Tibial nerve (tissue), 4 donors: ENCODE measurements at regions not wholly inside any gene's neighbourhood (a gene's known extent, or its start where the extent isn't known, plus 50 kb on each side); places are given as distances from the start of the nearest gene placed in this dataset.

Experiments
- DNase-seq, 2 donors: peaks; one replicate each; pipeline ENCODE4 v3.0.0-alpha.2; 2019; ENCODE audit warnings: low spot score in 2 of 2
- H3K27ac ChIP-seq, 4 donors: fragments of 200-600 bp; sonication (generic) in 3 of 4; one replicate each; pipeline ENCODE4 v1.5.1; 2017 to 2019; ENCODE audit warnings: mild to moderate bottlenecking in 1 of 4
- H3K27me3 ChIP-seq, 2 donors: fragments of 200-600 bp; sonication (generic) in 1 of 2; one replicate each; pipeline versions ENCODE4 v1.5.1 to v1.6.0; 2017 to 2019
- H3K36me3 ChIP-seq, 3 donors: fragments of 200-600 bp; sonication (generic); one replicate each; pipeline ENCODE4 v1.5.1; 2018 to 2019
- H3K4me1 ChIP-seq, 4 donors: fragments of 200-600 bp; sonication (generic) in 3 of 4; one replicate each; pipeline ENCODE4 v1.5.1; 2017 to 2019
- H3K4me3 ChIP-seq, 4 donors: fragments of 200-600 bp; sonication (generic) in 3 of 4; one replicate each; pipeline ENCODE4 v1.5.1; 2017 to 2019; ENCODE audit warnings: mild to moderate bottlenecking in 1 of 4, moderate library complexity in 1 of 4
- H3K9me3 ChIP-seq, 4 donors: fragments of 200-600 bp; sonication (generic) in 3 of 4; one replicate each; pipeline ENCODE4 v1.5.1; 2017 to 2019
- CTCF ChIP-seq, 5 experiments: fragments of 200-600 bp in 3 of 5; fragments of 450-650 bp in 2 of 5; sonication (generic) in 3 of 5; IDR thresholded peaks; one replicate each; pipeline ENCODE4 v1.5.1; 2016 to 2019; ENCODE audit warnings: antibody characterized with exemption in 5 of 5, mild to moderate bottlenecking in 3 of 5, moderate library complexity in 2 of 5
- EP300 ChIP-seq, 2 donors: sonication (generic); formaldehyde crosslinking; IDR thresholded peaks; one replicate each; pipeline ENCODE4 v1.6.1; 2017; ENCODE audit warnings: antibody characterized with exemption in 2 of 2, mild to moderate bottlenecking in 1 of 2
- POLR2A ChIP-seq, 2 donors: fragments of 450-650 bp; IDR thresholded peaks; one replicate each; pipeline ENCODE4 v1.6.1; 2017; ENCODE audit warnings: antibody characterized with exemption in 2 of 2, mild to moderate bottlenecking in 2 of 2, moderate library complexity in 2 of 2
- WGBS, 2 donors: methylation state at CpG; one replicate each; pipeline ENCODE4 v1.1.5; 2018; 5-methylcytosine and 5-hydroxymethylcytosine counted together

DNA sequence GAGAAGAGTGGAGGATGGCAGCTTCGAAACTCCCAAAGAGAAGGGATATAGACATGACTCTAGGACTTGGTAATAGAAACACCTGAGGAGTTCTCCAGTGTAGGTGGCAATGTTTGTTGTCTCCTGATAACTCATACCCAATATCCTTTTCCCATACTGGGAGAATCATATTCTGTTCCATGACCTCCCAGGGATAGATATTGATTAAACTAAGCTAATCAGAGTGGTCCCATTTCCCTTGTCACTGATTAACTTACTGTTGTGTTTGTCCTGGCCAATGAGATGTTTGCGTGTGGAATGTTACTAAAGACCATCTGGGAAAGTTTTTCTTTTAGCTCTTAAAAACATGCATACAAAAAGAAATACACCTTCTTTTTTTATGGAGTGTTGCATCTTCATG, 85.6 kb downstream of the RPL22L1 start:
- Histone ChIP-seq H3K4me1 (no peaks in the 10 kb centered on the region), H3K27me3 (no peaks in the 10 kb centered on the region), H3K36me3 (no peaks in the 10 kb centered on the region), H3K4me3 (no peak overlapping the region), H3K27ac (no peak overlapping the region), H3K9me3 (peaks cover 0 to 3% (median 0%) of the 10 kb centered on the region in 4 donors)
- DNase-seq, result no peak
- TF ChIP-seq CTCF (IDR thresholded peaks at IDR 0.05) (no peak), POLR2A (IDR thresholded peaks at IDR 0.05) (no peak), EP300 (IDR thresholded peaks at IDR 0.05) (no peak)
- 86 to 88% methylated on average over 2 of the region's 2 CpGs for WGBS, 2 donors

- no peaks in the 10 kb centered on the region for H3K27me3 ChIP-seq
- no peaks in the 10 kb centered on the region for H3K9me3 ChIP-seq
- no peaks in the 10 kb centered on the region for H3K4me1 ChIP-seq
- no peaks in the 10 kb centered on the region for H3K36me3 ChIP-seq
- no peak for DNase-seq
- H3K4me3 ChIP-seq, result no peak overlapping the region
- no peak for TF ChIP-seq POLR2A (IDR thresholded peaks at IDR 0.05)
- TF ChIP-seq CTCF (IDR thresholded peaks at IDR 0.05), result no peak
- no peak for TF ChIP-seq EP300 (IDR thresholded peaks at IDR 0.05)
- H3K27ac ChIP-seq, result no peak overlapping the region
Measured at GRCh38 chr3:170780955-170781354, 89.0 kb downstream of the RPL22L1 start.

GRCh38 chr3:170780471-170780870, 89.5 kb downstream of the RPL22L1 start:
- WGBS, 2 donors, result 42 to 68% methylated on average over 1 of the region's 1 CpG
- no peak for TF ChIP-seq POLR2A (IDR thresholded peaks at IDR 0.05)
- TF ChIP-seq EP300 (IDR thresholded peaks at IDR 0.05), result no peak
- TF ChIP-seq CTCF (IDR thresholded peaks at IDR 0.05), result no peak
- Histone ChIP-seq H3K27ac (no peak overlapping the region), H3K9me3 (no peaks in the 10 kb centered on the region), H3K36me3 (no peaks in the 10 kb centered on the region), H3K27me3 (no peaks in the 10 kb centered on the region), H3K4me1 (no peaks in the 10 kb centered on the region), H3K4me3 (no peak overlapping the region)
- no peak for DNase-seq

DNA sequence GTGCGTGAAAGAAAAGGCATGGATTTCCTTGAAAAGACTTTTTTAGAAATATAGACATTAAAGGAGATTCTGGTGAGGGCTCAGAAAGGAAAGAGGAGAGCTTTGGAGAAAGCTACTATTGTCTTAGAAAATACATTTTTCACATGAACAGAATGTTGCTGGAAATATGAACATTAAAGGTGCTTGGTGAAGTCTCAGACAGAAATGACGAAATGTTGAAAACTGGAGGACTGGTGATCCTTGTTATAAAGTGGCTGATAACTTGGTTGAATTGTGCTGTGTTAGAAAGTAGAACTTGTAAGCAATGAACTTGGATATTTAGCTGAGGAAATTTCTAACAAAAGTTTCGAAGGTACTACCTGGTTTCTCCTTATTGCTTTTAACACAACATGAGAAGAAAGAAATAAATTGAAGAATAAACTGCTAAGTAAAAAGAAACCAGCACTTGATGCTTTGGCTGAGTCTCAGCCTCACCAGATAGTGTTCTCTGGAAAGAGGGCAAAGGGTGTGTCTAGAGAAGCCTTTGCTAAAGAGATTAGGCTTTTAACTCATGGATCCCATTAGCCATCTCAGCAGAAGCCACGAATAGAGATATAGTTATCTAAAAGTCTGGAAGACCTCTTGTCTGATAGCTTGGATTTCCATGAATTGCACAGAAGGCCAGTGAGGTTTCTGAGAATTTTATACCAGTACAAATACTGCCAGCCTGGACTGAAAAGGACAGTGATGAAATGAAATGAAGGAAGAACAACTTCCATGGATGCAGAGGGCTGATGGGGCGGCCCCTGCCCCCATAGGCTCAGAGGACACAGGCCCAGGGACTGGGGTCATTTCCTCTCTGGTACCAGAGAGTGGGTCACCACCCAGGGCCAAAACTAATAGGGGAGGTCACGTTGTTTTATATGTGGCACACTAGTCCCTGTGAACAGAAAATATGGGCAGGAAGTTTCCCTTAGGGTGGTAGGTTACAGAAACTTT, 91.5 kb downstream of the RPL22L1 start:
- no peak overlapping the region for H3K4me3 ChIP-seq
- no peaks in the 10 kb centered on the region for H3K4me1 ChIP-seq
- no peak for DNase-seq
- no peaks in the 10 kb centered on the region for H3K27me3 ChIP-seq
- H3K27ac ChIP-seq, result no peak overlapping the region
- no peak for TF ChIP-seq EP300 (IDR thresholded peaks at IDR 0.05)
- TF ChIP-seq CTCF (IDR thresholded peaks at IDR 0.05), result no peak
- no peak for TF ChIP-seq POLR2A (IDR thresholded peaks at IDR 0.05)
- no peaks in the 10 kb centered on the region for H3K36me3 ChIP-seq
- H3K9me3 ChIP-seq, result no peaks in the 10 kb centered on the region
- 87 to 89% methylated on average over 6 of the region's 6 CpGs for WGBS, 2 donors

DNA sequence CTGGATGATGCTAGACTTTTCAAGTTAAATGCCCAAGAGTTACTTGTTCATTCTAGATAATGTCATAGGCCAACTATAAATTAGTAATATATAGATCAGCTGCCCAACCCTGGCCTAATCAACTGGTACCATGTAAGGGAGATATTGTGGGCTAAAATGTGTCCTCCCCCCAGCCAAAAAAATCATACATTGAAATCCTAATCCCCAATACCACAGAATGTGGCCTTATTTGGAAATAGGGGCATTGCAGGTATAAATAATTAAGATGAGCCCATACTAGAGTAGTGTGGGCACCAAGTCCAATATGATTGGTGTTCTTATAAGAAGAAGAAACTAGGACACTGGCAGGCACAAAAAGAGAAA, 92.5 kb downstream of the RPL22L1 start:
- H3K36me3 ChIP-seq, result no peaks in the 10 kb centered on the region
- H3K9me3 ChIP-seq, result no peaks in the 10 kb centered on the region
- no peaks in the 10 kb centered on the region for H3K27me3 ChIP-seq
- no peaks in the 10 kb centered on the region for H3K4me1 ChIP-seq
- H3K4me3 ChIP-seq, result no peak overlapping the region
- no peak overlapping the region for H3K27ac ChIP-seq
- no peak for DNase-seq
- TF ChIP-seq CTCF (IDR thresholded peaks at IDR 0.05) (no peak), POLR2A (IDR thresholded peaks at IDR 0.05) (no peak), EP300 (IDR thresholded peaks at IDR 0.05) (no peak)
